ENCODE measurements at regions not wholly inside any gene's neighbourhood (a gene's known extent, or its start where the extent isn't known, plus 50 kb on each side); places are given as distances from the start of the nearest gene placed in this dataset.
"Not testable (repeated sequence)": the region's sequence is repeated elsewhere in the genome, so short reads cannot be mapped to it uniquely, and the experiment has no call there.

GRCh38 chr6:11380549-11380948 lies 148.1 kb upstream of the NEDD9 start:
- Mint-ChIP-seq H3K4me1 (ENCODE audit: low read depth) (peaks cover 56% of the 10 kb centered on the region), H3K27ac (no peak overlapping the region), H3K27me3 (ENCODE audit: low read depth) (no peaks in the 10 kb centered on the region), H3K4me3 (ENCODE audit: low read depth) (peak overlapping the region; percentile 85), H3K36me3 (ENCODE audit: low read depth) (peaks cover 51% of the 10 kb centered on the region), H3K9me3 (peaks cover 8% of the 10 kb centered on the region)
- intact Hi-C loops (cut with micrococcal nuclease): loop anchor here (5.0 kb wide), 1 partner anchor 38 kb away; no protein-coding TSS in a partner anchor
- no peak for DNase-seq (ENCODE audit: low spot score)

GRCh38 chr6:11379805-11380204 lies 147.3 kb upstream of the NEDD9 start:
- Mint-ChIP-seq H3K36me3 (ENCODE audit: low read depth) (peaks cover 59% of the 10 kb centered on the region), H3K27me3 (ENCODE audit: low read depth) (no peaks in the 10 kb centered on the region), H3K4me1 (ENCODE audit: low read depth) (peaks cover 58% of the 10 kb centered on the region), H3K4me3 (ENCODE audit: low read depth) (peak overlapping the region; percentile 23), H3K27ac (no peak overlapping the region), H3K9me3 (peaks cover 8% of the 10 kb centered on the region)
- intact Hi-C loops (cut with micrococcal nuclease): loop anchor here (5.0 kb wide), 1 partner anchor 38 kb away; no protein-coding TSS in a partner anchor
- no peak for DNase-seq (ENCODE audit: low spot score)

- peaks cover 8% of the 10 kb centered on the region for H3K9me3 Mint-ChIP-seq
- no peak overlapping the region for H3K27ac Mint-ChIP-seq
- H3K36me3 Mint-ChIP-seq (ENCODE audit: low read depth): peaks cover 66% of the 10 kb centered on the region
- H3K4me1 Mint-ChIP-seq (ENCODE audit: low read depth): peaks cover 66% of the 10 kb centered on the region
- H3K27me3 Mint-ChIP-seq (ENCODE audit: low read depth): no peaks in the 10 kb centered on the region
- intact Hi-C loops (cut with micrococcal nuclease): no loop called here
- DNase-seq (ENCODE audit: low spot score): no peak
- H3K4me3 Mint-ChIP-seq (ENCODE audit: low read depth): no peak overlapping the region
Measured at GRCh38 chr6:11378639-11379038, 146.2 kb upstream of the NEDD9 start.

GRCh38 chr6:11374036-11375010 lies 141.9 kb upstream of the NEDD9 start:
- H3K4me3 Mint-ChIP-seq (ENCODE audit: low read depth): peak overlapping the region; percentile 28
- H3K27ac Mint-ChIP-seq: peak overlapping the region; percentile 86
- peaks cover 17% of the 10 kb centered on the region for H3K9me3 Mint-ChIP-seq
- H3K4me1 Mint-ChIP-seq (ENCODE audit: low read depth): peaks cover 58% of the 10 kb centered on the region
- H3K36me3 Mint-ChIP-seq (ENCODE audit: low read depth): peaks cover 78% of the 10 kb centered on the region
- DNase-seq (ENCODE audit: low spot score): no peak
- no peaks in the 10 kb centered on the region for H3K27me3 Mint-ChIP-seq (ENCODE audit: low read depth)
- intact Hi-C loops (cut with micrococcal nuclease): loop anchor here (1.0 to 2.0 kb wide), 5 partner anchors 8 to 150 kb away; no protein-coding TSS in a partner anchor

- no peak for DNase-seq (ENCODE audit: low spot score)
- Mint-ChIP-seq H3K9me3 (peaks cover 15% of the 10 kb centered on the region), H3K27ac (no peak overlapping the region), H3K27me3 (ENCODE audit: low read depth) (no peaks in the 10 kb centered on the region), H3K4me1 (ENCODE audit: low read depth) (peaks cover 65% of the 10 kb centered on the region), H3K4me3 (ENCODE audit: low read depth) (no peak overlapping the region), H3K36me3 (ENCODE audit: low read depth) (peaks cover 75% of the 10 kb centered on the region)
- intact Hi-C loops (cut with micrococcal nuclease): no loop called here
Measured at GRCh38 chr6:11373208-11373607, 140.7 kb upstream of the NEDD9 start.

GRCh38 chr6:11372186-11372790 lies 139.8 kb upstream of the NEDD9 start:
- H3K36me3 Mint-ChIP-seq (ENCODE audit: low read depth): peaks cover 67% of the 10 kb centered on the region
- H3K4me3 Mint-ChIP-seq (ENCODE audit: low read depth); H3K27me3 Mint-ChIP-seq (ENCODE audit: low read depth); H3K9me3 Mint-ChIP-seq; H3K27ac Mint-ChIP-seq; DNase-seq (ENCODE audit: low spot score); intact Hi-C loops (cut with micrococcal nuclease): not testable (repeated sequence)
- H3K4me1 Mint-ChIP-seq (ENCODE audit: low read depth): peaks cover 67% of the 10 kb centered on the region

GRCh38 chr6:11370191-11371018 lies 137.9 kb upstream of the NEDD9 start:
- H3K27me3 Mint-ChIP-seq (ENCODE audit: low read depth): no peaks in the 10 kb centered on the region
- intact Hi-C loops (cut with micrococcal nuclease): no loop called here
- H3K36me3 Mint-ChIP-seq (ENCODE audit: low read depth): peaks cover 64% of the 10 kb centered on the region
- peak overlapping the region; percentile 60 for H3K27ac Mint-ChIP-seq
- peaks cover 74% of the 10 kb centered on the region for H3K4me1 Mint-ChIP-seq (ENCODE audit: low read depth)
- no peak overlapping the region for H3K4me3 Mint-ChIP-seq (ENCODE audit: low read depth)
- peaks cover 9% of the 10 kb centered on the region for H3K9me3 Mint-ChIP-seq
- no peak for DNase-seq (ENCODE audit: low spot score)

- intact Hi-C loops (cut with micrococcal nuclease): loop anchor here (1.0 to 5.0 kb wide), 7 partner anchors 14 to 129 kb away; no protein-coding TSS in a partner anchor
- peaks cover 67% of the 10 kb centered on the region for H3K36me3 Mint-ChIP-seq (ENCODE audit: low read depth)
- peaks cover 9% of the 10 kb centered on the region for H3K9me3 Mint-ChIP-seq
- no peak overlapping the region for H3K4me3 Mint-ChIP-seq (ENCODE audit: low read depth)
- H3K4me1 Mint-ChIP-seq (ENCODE audit: low read depth): peaks cover 74% of the 10 kb centered on the region
- no peak for DNase-seq (ENCODE audit: low spot score)
- H3K27me3 Mint-ChIP-seq (ENCODE audit: low read depth): no peaks in the 10 kb centered on the region
- peak overlapping the region; percentile 69 for H3K27ac Mint-ChIP-seq
Measured at GRCh38 chr6:11368760-11369159, 136.3 kb upstream of the NEDD9 start.

- intact Hi-C loops (cut with micrococcal nuclease): loop anchor here (1.0 to 5.0 kb wide), 7 partner anchors 15 to 129 kb away; no protein-coding TSS in a partner anchor
- H3K4me1 Mint-ChIP-seq (ENCODE audit: low read depth): peaks cover 78% of the 10 kb centered on the region
- H3K27ac Mint-ChIP-seq: no peak overlapping the region
- no peak overlapping the region for H3K4me3 Mint-ChIP-seq (ENCODE audit: low read depth)
- H3K27me3 Mint-ChIP-seq (ENCODE audit: low read depth): no peaks in the 10 kb centered on the region
- peaks cover 67% of the 10 kb centered on the region for H3K36me3 Mint-ChIP-seq (ENCODE audit: low read depth)
- no peak for DNase-seq (ENCODE audit: low spot score)
- H3K9me3 Mint-ChIP-seq: peaks cover 9% of the 10 kb centered on the region
Measured at GRCh38 chr6:11368264-11368663, 135.8 kb upstream of the NEDD9 start.

GRCh38 chr6:11367638-11368199 lies 135.3 kb upstream of the NEDD9 start:
- no peak overlapping the region for H3K4me3 Mint-ChIP-seq (ENCODE audit: low read depth)
- H3K9me3 Mint-ChIP-seq: peaks cover 8% of the 10 kb centered on the region
- intact Hi-C loops (cut with micrococcal nuclease): loop anchor here (1.0 to 5.0 kb wide), 9 partner anchors 15 to 130 kb away; no protein-coding TSS in a partner anchor
- peaks cover 83% of the 10 kb centered on the region for H3K4me1 Mint-ChIP-seq (ENCODE audit: low read depth)
- peak overlapping the region; percentile 58 for H3K27ac Mint-ChIP-seq
- no peak for DNase-seq (ENCODE audit: low spot score)
- no peaks in the 10 kb centered on the region for H3K27me3 Mint-ChIP-seq (ENCODE audit: low read depth)
- peaks cover 68% of the 10 kb centered on the region for H3K36me3 Mint-ChIP-seq (ENCODE audit: low read depth)

- Mint-ChIP-seq H3K9me3 (peaks cover 6% of the 10 kb centered on the region), H3K27ac (peak overlapping the region; percentile 67), H3K4me1 (ENCODE audit: low read depth) (peaks cover 84% of the 10 kb centered on the region), H3K36me3 (ENCODE audit: low read depth) (peaks cover 68% of the 10 kb centered on the region), H3K27me3 (ENCODE audit: low read depth) (no peaks in the 10 kb centered on the region), H3K4me3 (ENCODE audit: low read depth) (peak overlapping the region; percentile 34)
- intact Hi-C loops (cut with micrococcal nuclease): loop anchor here (1.0 to 5.0 kb wide), 6 partner anchors 7 to 130 kb away; no protein-coding TSS in a partner anchor
- no peak for DNase-seq (ENCODE audit: low spot score)
Measured at GRCh38 chr6:11366934-11367637, 134.6 kb upstream of the NEDD9 start.
